Duodenal mucosa (tissue), 2 donors: ENCODE measurements at regions not wholly inside any gene's neighbourhood (a gene's known extent, or its start where the extent isn't known, plus 50 kb on each side); places are given as distances from the start of the nearest gene placed in this dataset.

Source experiments
- H3K27ac ChIP-seq: one replicate; pipeline ENCODE4 v1.7.0; 2013; ENCODE audit warnings: low read depth, low read length
- H3K27me3 ChIP-seq, 2 donors: one replicate each; pipeline ENCODE4 v1.7.0; 2013; ENCODE audit warnings: low read length in 2 of 2, control low read depth in 1 of 2; ENCODE audit not compliant: insufficient read depth in 2 of 2, control insufficient read depth in 1 of 2
- H3K36me3 ChIP-seq, 2 donors: one replicate each; pipeline ENCODE4 v1.7.0; 2013; ENCODE audit warnings: low read length in 2 of 2, control low read depth in 1 of 2; ENCODE audit not compliant: insufficient read depth in 2 of 2, control insufficient read depth in 1 of 2
- H3K4me1 ChIP-seq, 2 donors: one replicate each; pipeline ENCODE4 v1.7.0; 2013; ENCODE audit warnings: low read length in 2 of 2, control low read depth in 1 of 2; ENCODE audit not compliant: insufficient read depth in 2 of 2, control insufficient read depth in 1 of 2
- H3K4me3 ChIP-seq, 2 donors: one replicate each; pipeline ENCODE4 v1.7.0; 2013; ENCODE audit warnings: low read length in 2 of 2, low read depth in 1 of 2
- H3K9ac ChIP-seq, 2 donors: one replicate each; pipeline ENCODE4 v1.7.0; 2013; ENCODE audit warnings: low read length in 2 of 2, low read depth in 1 of 2
- H3K9me3 ChIP-seq, 2 donors: one replicate each; pipeline ENCODE4 v1.7.0; 2013; ENCODE audit warnings: low read length in 2 of 2, control low read depth in 1 of 2; ENCODE audit not compliant: control insufficient read depth in 1 of 2

- Histone ChIP-seq H3K9me3 (no peaks in the 10 kb centered on the region), H3K36me3 (no peaks in the 10 kb centered on the region), H3K9ac (no peak overlapping the region), H3K27me3 (no peaks in the 10 kb centered on the region), H3K4me1 (no peaks in the 10 kb centered on the region), H3K4me3 (no peak overlapping the region), H3K27ac (no peak overlapping the region)
These were observed 1655.3 kb upstream of the ACVR2A start for GRCh38 chr2:146189541-146189940.

DNA sequence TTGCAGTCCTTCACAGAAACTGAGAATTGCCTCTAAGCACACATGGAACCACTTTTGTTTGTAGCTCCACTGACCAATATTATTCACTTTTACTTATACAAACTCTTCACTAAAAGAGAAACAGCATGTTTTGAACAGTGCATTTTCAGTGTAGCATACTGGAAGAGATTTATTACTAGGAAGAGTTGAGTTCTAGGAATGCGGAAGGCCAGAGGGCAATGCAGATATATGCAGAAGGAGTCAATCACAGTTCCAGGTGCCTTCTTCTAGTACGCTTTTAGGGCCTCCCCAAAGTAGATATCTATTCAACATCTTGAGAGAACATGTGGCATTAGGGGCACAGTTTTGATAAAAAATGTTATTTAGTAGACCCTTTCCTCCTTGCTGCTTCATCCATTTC lies 1654.0 kb upstream of the ZEB2 start:
- no peak overlapping the region for H3K4me3 ChIP-seq
- no peak overlapping the region for H3K9ac ChIP-seq
- H3K27ac ChIP-seq: no peak overlapping the region
- H3K27me3 ChIP-seq: no peaks in the 10 kb centered on the region
- peaks cover 3 to 6% of the 10 kb centered on the region in 2 donors for H3K9me3 ChIP-seq
- no peaks in the 10 kb centered on the region for H3K4me1 ChIP-seq
- H3K36me3 ChIP-seq: no peaks in the 10 kb centered on the region

- Histone ChIP-seq H3K36me3 (no peaks in the 10 kb centered on the region), H3K9me3 (no peaks in the 10 kb centered on the region), H3K9ac (no peak overlapping the region), H3K27ac (no peak overlapping the region), H3K4me3 (no peak overlapping the region), H3K27me3 (no peaks in the 10 kb centered on the region), H3K4me1 (peaks cover 0 to 6% of the 10 kb centered on the region in 2 donors)
These were observed 1641.5 kb upstream of the ZEB2 start for GRCh38 chr2:146161256-146161882.

- Histone ChIP-seq H3K9me3 (no peaks in the 10 kb centered on the region), H3K27me3 (no peaks in the 10 kb centered on the region), H3K27ac (no peak overlapping the region), H3K4me1 (peaks cover 0 to 6% of the 10 kb centered on the region in 2 donors), H3K36me3 (no peaks in the 10 kb centered on the region), H3K9ac (no peak overlapping the region), H3K4me3 (no peak overlapping the region)
These were observed 1638.3 kb upstream of the ZEB2 start for GRCh38 chr2:146158072-146158674.

- Histone ChIP-seq H3K4me3 (no peak overlapping the region), H3K27ac (no peak overlapping the region), H3K4me1 (no peaks in the 10 kb centered on the region), H3K9ac (no peak overlapping the region), H3K27me3 (no peaks in the 10 kb centered on the region), H3K9me3 (no peaks in the 10 kb centered on the region), H3K36me3 (no peaks in the 10 kb centered on the region)
These were observed 1627.6 kb upstream of the ZEB2 start for GRCh38 chr2:146147448-146148012.

GRCh38 chr2:146143971-146144370 lies 1624.1 kb upstream of the ZEB2 start:
- no peaks in the 10 kb centered on the region for H3K4me1 ChIP-seq
- H3K9me3 ChIP-seq: no peaks in the 10 kb centered on the region
- H3K27me3 ChIP-seq: no peaks in the 10 kb centered on the region
- no peaks in the 10 kb centered on the region for H3K36me3 ChIP-seq
- no peak overlapping the region for H3K4me3 ChIP-seq
- no peak overlapping the region for H3K9ac ChIP-seq
- H3K27ac ChIP-seq: no peak overlapping the region

- H3K36me3 ChIP-seq: no peaks in the 10 kb centered on the region
- H3K9me3 ChIP-seq: no peaks in the 10 kb centered on the region
- no peaks in the 10 kb centered on the region for H3K4me1 ChIP-seq
- no peaks in the 10 kb centered on the region for H3K27me3 ChIP-seq
- H3K9ac ChIP-seq: no peak overlapping the region
- no peak overlapping the region for H3K27ac ChIP-seq
- no peak overlapping the region for H3K4me3 ChIP-seq
These were observed 1618.9 kb upstream of the ZEB2 start for GRCh38 chr2:146138820-146139219.

- Histone ChIP-seq H3K9me3 (no peaks in the 10 kb centered on the region), H3K4me1 (no peaks in the 10 kb centered on the region), H3K4me3 (no peak overlapping the region), H3K36me3 (no peaks in the 10 kb centered on the region), H3K9ac (no peak overlapping the region), H3K27me3 (no peaks in the 10 kb centered on the region), H3K27ac (no peak overlapping the region)
These were observed 1615.3 kb upstream of the ZEB2 start for GRCh38 chr2:146135245-146135644.

GRCh38 chr2:146131785-146132184 lies 1611.9 kb upstream of the ZEB2 start:
- Histone ChIP-seq H3K4me1 (no peaks in the 10 kb centered on the region), H3K27ac (no peak overlapping the region), H3K9me3 (no peaks in the 10 kb centered on the region)

DNA sequence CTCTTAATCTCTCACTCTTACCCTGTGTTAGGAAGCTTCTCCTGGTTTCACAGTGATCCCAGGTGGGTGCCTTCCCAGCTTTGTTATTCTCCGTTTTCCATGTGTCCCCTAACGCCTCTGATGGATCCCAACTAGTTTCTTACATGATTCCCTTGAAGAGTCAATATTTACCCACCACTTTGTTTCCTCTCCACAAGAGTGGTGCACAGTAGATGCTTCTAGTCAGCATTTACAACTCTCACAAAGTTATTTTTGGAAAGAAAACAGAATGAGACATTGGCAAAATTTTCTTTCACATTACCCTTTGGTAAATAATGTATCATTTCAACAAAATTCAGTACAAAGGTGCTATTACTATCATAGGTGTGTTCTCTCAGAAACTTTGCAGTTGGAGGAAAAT lies 1611.1 kb upstream of the ZEB2 start:
- H3K27me3 ChIP-seq: no peaks in the 10 kb centered on the region
- H3K36me3 ChIP-seq: no peaks in the 10 kb centered on the region
- H3K9me3 ChIP-seq: no peaks in the 10 kb centered on the region
- H3K9ac ChIP-seq: no peak overlapping the region
- H3K4me1 ChIP-seq: no peaks in the 10 kb centered on the region
- no peak overlapping the region for H3K4me3 ChIP-seq
- no peak overlapping the region for H3K27ac ChIP-seq

More at GRCh38 chr2:146131785-146132184, 1611.9 kb upstream of the ZEB2 start:
- H3K27me3 ChIP-seq: no peaks in the 10 kb centered on the region
- H3K4me3 ChIP-seq: no peak overlapping the region
- no peaks in the 10 kb centered on the region for H3K36me3 ChIP-seq
- H3K9ac ChIP-seq: no peak overlapping the region
